NCI-H146 treated with DMSO at 0.1 percent for 48 hours (cell line): ENCODE measurements at regions not wholly inside any gene's neighbourhood (a gene's known extent, or its start where the extent isn't known, plus 50 kb on each side); places are given as distances from the start of the nearest gene placed in this dataset.
A peak's percentile ranks its signal among the peaks of the same experiment; 100 is the strongest.

Experiments
- DNase-seq: peaks from one replicate; lab custom pipeline; 2025; ENCODE audit not compliant: unreplicated experiment; lab: John Stamatoyannopoulos, UW

- DNase-seq, result no peak
These were observed 206.5 kb downstream of the RBFOX3 start for GRCh38 chr17:79404136-79404911.

- DNase-seq, result no peak
These were observed 208.9 kb downstream of the RBFOX3 start for GRCh38 chr17:79401704-79402674.

- peak; percentile 5 for DNase-seq
These were observed 209.7 kb downstream of the RBFOX3 start for GRCh38 chr17:79400989-79401703.

DNA sequence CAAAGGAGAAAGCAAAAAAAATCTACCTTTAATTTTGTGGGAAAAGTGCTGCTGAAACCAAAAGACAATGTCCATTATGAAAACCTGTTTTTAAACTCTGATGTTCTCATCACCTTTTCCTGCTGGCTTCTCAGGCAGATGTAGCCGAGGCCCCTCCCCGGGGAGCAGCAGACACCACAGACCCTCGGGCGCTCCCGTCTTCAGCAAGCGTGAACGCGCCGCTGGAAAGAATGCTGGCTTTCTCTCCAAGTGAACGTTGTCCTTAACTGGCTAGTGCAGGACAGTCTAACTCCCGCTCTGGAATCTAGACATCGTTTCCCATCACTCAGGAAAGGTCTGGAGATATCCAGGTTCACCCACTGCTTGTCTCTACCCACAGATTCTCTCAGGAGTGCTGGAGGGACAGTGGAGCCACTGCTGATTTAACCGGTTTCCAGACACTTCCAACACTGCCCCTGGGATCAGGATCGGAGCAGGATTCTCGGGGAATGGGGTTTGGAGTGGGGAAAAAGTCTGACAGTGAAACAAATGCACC lies 211.2 kb downstream of the RBFOX3 start:
- DNase-seq, result no peak

DNA sequence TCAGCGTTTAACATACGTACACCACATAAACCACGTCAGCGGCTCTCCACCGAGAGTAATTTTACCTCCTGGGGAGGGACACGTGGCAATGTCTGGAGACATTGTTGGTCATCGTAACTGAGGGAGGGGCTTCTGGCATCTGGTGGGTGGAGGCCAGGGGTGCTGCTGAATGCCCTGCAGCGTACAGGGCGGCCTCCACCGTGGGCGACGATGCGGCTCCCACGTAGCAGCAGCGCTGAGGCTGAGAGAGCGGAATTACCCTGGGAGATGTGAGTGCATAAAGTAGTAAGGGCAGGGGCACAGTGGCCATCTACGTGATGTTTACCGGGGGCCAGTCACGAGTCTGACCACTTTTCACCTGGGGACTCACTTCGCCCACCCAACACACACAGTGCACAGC lies 212.4 kb downstream of the RBFOX3 start:
- DNase-seq, result no peak

GRCh38 chr17:79396696-79397095 lies 214.2 kb downstream of the RBFOX3 start:
- DNase-seq, result no peak

DNA sequence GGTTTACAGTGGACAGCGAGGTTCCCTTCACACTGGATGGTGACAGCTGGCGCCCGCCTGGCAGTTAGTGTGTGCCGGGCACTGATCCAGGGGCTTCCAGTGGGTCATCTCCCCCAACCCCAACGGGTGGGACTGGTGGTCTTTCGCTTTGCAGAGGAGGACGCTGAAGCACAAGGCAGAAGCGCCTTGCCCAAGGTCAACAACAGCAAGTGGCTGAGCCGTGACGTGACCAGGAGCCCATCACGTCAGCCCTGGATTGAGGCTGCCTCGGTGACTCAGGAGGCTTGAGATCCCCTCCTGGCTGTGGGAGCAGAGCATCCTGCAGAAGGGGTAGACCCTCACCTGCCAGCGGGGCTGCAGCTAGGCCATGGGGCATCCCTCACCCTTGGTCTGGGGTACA lies 215.3 kb downstream of the RBFOX3 start:
- DNase-seq, result no peak

- DNase-seq, result no peak
These were observed 215.8 kb downstream of the RBFOX3 start for GRCh38 chr17:79395066-79395465.

DNA sequence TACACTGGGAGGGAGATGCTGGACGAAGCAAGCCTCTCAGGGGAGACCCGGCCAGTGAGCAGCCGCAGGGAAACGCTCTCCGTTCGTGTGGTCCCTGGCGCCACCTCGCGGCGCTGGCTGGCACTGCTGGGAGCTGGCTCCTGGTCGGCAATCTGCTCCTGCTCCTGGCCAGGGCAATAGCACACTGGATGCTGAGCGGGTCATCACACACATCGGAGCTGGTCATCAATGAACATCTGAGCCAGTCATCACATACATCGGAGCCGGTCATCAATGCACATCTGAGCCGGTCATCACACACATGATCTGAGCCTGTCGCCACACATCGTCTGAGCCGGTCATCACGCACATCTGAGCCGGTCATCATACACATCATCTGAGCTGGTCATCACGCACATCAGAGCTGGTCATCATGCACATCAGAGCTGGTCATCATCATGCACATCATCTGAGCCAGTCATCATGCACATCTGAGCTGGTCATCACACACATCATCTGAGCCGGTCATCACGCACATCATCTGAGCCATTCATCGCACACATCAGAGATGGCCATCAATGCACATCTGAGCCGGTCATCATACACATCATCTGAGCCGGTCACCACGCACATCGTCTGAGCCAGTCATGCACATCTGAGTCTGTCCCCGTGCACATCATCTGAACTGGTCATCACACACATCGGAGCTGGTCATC lies 217.3 kb downstream of the RBFOX3 start:
- peak; percentile 6 for DNase-seq

GRCh38 chr17:79392598-79392997 lies 218.3 kb downstream of the RBFOX3 start:
- DNase-seq, result no peak

DNA sequence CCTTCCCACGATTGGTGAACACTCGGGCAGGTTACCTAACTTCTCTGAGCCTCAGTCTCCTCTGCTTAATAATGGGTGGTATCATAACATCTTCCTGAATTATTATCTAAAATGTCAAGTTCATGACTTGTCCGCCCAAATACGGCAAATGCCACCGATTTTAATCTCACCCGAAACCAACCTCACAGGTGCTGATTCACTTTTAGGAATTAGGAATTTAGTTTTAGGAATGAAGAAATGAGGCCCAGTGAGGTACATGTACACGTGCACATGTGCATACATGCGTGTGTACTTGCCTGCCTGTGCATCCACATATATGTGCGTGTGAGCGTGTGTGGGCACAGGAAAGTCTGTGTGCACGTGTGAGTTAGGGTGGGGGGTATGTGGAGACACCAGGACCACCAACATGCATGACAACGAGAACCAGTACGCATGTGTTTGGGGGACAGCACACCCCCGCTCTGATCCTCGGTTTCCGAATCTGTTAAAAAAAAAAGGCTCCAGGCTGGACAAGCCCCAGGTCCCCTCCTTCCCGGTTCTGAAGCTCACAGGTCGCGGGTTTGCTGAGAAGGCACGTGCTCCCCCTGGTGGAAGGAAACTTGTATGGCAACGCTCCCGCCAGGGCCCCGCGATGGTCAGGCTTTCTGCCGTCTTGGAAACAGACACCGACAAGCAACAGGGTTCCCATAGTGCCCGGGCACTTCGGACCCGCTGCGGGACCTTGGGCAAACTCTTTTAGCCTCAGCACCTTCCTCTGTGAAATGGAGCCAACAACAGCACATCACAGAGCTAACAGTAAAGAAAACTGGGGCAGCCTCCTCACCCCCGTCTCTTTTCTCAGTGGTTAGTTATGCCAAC lies 219.2 kb downstream of the RBFOX3 start:
- DNase-seq, result peak; percentile 21

- DNase-seq, result no peak
These were observed 221.0 kb downstream of the RBFOX3 start for GRCh38 chr17:79389896-79390295.

- no peak for DNase-seq
These were observed 222.1 kb downstream of the RBFOX3 start for GRCh38 chr17:79388556-79389295.

DNA sequence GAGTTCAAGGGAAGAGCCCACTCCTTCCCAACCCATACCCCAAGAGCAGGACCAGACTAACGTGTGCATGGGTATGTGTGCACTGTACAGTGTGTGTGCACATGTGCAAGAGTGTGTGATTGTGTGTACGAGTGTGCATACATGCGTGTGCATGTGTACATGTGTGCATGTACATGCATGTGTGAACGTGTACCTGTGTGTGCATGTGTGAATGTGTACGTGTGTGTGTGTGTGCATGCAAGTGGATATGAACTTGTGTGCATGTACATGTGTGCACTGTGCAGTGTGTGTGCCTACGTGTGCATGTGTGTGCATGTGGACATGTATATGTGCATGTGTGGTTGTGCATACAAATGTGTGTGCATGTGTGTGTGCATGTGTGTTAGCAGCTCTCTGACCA lies 223.1 kb downstream of the RBFOX3 start:
- DNase-seq, result no peak

- no peak for DNase-seq
These were observed 224.8 kb downstream of the RBFOX3 start for GRCh38 chr17:79385962-79386563.

- DNase-seq, result no peak
These were observed 228.5 kb downstream of the RBFOX3 start for GRCh38 chr17:79382313-79382712.

DNA sequence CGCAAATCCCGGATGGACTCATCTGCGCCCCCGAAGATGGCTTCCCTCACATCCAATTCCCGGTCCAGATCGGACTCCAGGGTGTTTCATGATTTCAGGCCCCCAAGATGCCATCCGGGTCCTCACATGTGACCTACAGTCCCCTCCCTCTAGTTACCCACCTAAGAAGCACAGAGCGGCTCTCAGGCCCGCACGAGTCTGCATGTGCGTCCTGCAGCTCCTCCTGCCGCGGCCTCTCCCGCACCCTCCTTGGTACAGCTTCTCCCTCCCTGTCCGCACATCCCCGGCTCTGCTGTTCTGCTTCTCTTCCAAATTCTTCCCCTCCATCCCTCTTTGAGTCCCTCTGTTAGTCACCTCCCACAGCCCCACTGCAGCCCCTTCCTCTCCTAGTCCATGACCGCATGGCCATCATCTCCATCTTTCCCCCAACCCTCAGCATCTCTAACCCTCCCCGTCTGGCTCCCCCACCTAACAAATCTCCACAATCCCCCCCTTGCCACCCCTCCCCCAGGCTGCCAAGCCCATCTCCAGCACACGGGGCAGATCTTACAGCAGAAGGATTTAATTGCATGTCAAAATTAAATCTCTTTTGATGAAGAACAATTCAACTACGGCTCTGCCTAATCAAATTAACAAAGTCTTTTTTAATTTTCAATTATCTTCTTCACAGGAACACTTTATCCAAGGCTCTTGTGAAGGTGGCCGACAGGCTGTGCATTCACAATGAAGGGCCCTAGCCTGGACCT lies 231.0 kb downstream of the RBFOX3 start:
- no peak for DNase-seq
